ENCODE measurements at regions not wholly inside any gene's neighbourhood (a gene's known extent, or its start where the extent isn't known, plus 50 kb on each side); places are given as distances from the start of the nearest gene placed in this dataset.
A peak's percentile ranks its signal among the peaks of the same experiment; 100 is the strongest.

DNA sequence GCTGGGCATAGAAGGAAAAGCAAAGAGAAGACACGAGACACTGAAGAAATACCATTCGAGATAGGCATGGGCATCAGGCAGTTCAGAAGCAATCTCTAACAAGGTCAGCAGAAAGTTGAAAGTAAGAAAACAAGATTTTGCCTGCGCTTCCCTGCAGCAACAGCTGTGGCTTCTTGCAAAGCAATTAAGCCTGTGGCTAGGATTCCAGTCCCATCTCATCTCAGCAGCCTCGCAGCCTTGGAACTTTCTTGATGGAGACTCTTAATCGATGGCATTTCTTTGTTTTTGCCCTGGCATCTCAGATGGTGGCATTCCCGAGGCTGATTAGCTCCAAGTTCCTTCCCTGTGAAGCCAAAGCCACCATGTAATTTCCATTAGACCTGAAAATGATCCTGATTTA, 64.6 kb upstream of the SPAG17 start:
- no peak overlapping the region for H2AFZ ChIP-seq (ENCODE audit: low read depth, low read length)
- DNase-seq (no peak), ATAC-seq (ENCODE audit: insufficient read depth, low read depth) (no peak)
- H3K27ac ChIP-seq (ENCODE audit: low read length): no peak overlapping the region
- no peaks in the 10 kb centered on the region for H3K36me3 ChIP-seq (ENCODE audit: insufficient read depth, low read length)
- no peaks in the 10 kb centered on the region for H3K79me2 ChIP-seq (ENCODE audit: insufficient read depth, low read length)
- H3K9ac ChIP-seq (ENCODE audit: low read depth, low read length): no peak overlapping the region
- H3K27me3 ChIP-seq (ENCODE audit: insufficient read depth, low read length, poor library complexity): no peaks in the 10 kb centered on the region
- no peaks in the 10 kb centered on the region for H3K9me3 ChIP-seq (ENCODE audit: insufficient read depth, low read length, severe bottlenecking)
- TF ChIP-seq EZH2 (IDR thresholded peaks at IDR 0.05; ENCODE audit: borderline replicate concordance, low read depth, low read length, severe bottlenecking): no peak
- TF ChIP-seq, protein P1, sequence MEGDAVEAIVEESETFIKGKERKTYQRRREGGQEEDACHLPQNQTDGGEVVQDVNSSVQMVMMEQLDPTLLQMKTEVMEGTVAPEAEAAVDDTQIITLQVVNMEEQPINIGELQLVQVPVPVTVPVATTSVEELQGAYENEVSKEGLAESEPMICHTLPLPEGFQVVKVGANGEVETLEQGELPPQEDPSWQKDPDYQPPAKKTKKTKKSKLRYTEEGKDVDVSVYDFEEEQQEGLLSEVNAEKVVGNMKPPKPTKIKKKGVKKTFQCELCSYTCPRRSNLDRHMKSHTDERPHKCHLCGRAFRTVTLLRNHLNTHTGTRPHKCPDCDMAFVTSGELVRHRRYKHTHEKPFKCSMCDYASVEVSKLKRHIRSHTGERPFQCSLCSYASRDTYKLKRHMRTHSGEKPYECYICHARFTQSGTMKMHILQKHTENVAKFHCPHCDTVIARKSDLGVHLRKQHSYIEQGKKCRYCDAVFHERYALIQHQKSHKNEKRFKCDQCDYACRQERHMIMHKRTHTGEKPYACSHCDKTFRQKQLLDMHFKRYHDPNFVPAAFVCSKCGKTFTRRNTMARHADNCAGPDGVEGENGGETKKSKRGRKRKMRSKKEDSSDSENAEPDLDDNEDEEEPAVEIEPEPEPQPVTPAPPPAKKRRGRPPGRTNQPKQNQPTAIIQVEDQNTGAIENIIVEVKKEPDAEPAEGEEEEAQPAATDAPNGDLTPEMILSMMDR (IDR thresholded peaks at IDR 0.05; ENCODE audit: borderline replicate concordance, extremely low read depth, low read length, poor library complexity, severe bottlenecking): no peak
- no peaks in the 10 kb centered on the region for H4K20me1 ChIP-seq (ENCODE audit: insufficient read depth, low read length)
- no peak overlapping the region for H3K4me3 ChIP-seq (ENCODE audit: low read depth in 1 of 2, low read length in 2 of 2)
- H3K4me2 ChIP-seq (ENCODE audit: insufficient read depth, low read length): no peak overlapping the region
- no peaks in the 10 kb centered on the region for H3K4me1 ChIP-seq (ENCODE audit: insufficient read depth, low read length)

DNA sequence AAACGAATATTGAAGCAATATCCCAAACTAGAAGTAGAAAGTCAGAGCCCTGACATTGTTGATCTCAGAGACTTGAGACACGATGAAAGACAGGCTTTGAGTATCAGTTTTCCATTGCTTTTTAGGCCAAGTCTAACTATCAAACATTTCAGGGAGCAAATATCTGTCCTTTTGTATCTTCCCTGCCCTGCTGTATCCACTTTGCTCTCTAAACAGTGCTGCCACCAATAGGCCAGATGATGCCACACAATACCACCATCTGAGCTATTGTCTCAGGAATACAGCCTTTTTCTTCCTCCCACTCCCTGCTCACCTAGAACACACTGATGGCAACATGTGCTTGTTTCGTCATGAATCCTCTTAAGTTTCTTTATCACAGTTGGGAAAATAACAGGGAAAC, 62.6 kb upstream of the SPAG17 start:
- ATAC-seq (ENCODE audit: insufficient read depth, low read depth): 0 out of 3 replicates have a peak, but pooled peaks have one; percentile 40
- Histone ChIP-seq H3K4me2 (ENCODE audit: insufficient read depth, low read length) (no peak overlapping the region), H3K4me3 (ENCODE audit: low read depth in 1 of 2, low read length in 2 of 2) (no peak overlapping the region), H3K27ac (ENCODE audit: low read length) (no peak overlapping the region), H3K27me3 (ENCODE audit: insufficient read depth, low read length, poor library complexity) (no peaks in the 10 kb centered on the region), H3K36me3 (ENCODE audit: insufficient read depth, low read length) (no peaks in the 10 kb centered on the region), H3K9me3 (ENCODE audit: insufficient read depth, low read length, severe bottlenecking) (no peaks in the 10 kb centered on the region), H4K20me1 (ENCODE audit: insufficient read depth, low read length) (no peaks in the 10 kb centered on the region), H2AFZ (ENCODE audit: low read depth, low read length) (no peak overlapping the region), H3K4me1 (ENCODE audit: insufficient read depth, low read length) (no peaks in the 10 kb centered on the region), H3K79me2 (ENCODE audit: insufficient read depth, low read length) (no peaks in the 10 kb centered on the region), H3K9ac (ENCODE audit: low read depth, low read length) (no peak overlapping the region)
- no peak for TF ChIP-seq EZH2 (IDR thresholded peaks at IDR 0.05; ENCODE audit: borderline replicate concordance, low read depth, low read length, severe bottlenecking)
- TF ChIP-seq, protein P1 (IDR thresholded peaks at IDR 0.05; ENCODE audit: borderline replicate concordance, extremely low read depth, low read length, poor library complexity, severe bottlenecking): peak; percentile 43
- DNase-seq: no peak

DNA sequence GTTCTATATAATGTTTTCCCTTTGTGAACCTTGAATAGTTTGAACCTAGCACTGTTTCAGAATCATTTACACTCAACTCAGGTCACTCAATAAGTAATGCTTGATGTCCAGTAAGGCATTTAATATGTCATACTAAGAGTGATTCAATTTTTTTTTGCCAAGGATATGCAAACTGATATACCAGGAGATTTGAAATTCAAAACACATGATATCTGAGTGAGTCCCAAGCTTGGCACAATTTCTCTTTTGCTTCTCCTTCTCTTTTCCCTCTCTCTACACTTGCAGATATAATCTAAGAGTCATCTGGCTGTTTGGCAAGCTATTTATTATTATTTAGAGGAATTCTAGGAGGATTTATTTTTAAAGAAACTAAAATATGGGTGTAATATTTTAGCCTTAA, 61.6 kb upstream of the SPAG17 start:
- Histone ChIP-seq H3K36me3 (ENCODE audit: insufficient read depth, low read length) (no peaks in the 10 kb centered on the region), H3K9ac (ENCODE audit: low read depth, low read length) (no peak overlapping the region), H2AFZ (ENCODE audit: low read depth, low read length) (no peak overlapping the region), H3K79me2 (ENCODE audit: insufficient read depth, low read length) (no peaks in the 10 kb centered on the region), H3K4me1 (ENCODE audit: insufficient read depth, low read length) (no peaks in the 10 kb centered on the region), H4K20me1 (ENCODE audit: insufficient read depth, low read length) (no peaks in the 10 kb centered on the region), H3K27me3 (ENCODE audit: insufficient read depth, low read length, poor library complexity) (no peaks in the 10 kb centered on the region), H3K4me2 (ENCODE audit: insufficient read depth, low read length) (no peak overlapping the region), H3K27ac (ENCODE audit: low read length) (no peak overlapping the region), H3K4me3 (ENCODE audit: low read depth in 1 of 2, low read length in 2 of 2) (no peak overlapping the region), H3K9me3 (ENCODE audit: insufficient read depth, low read length, severe bottlenecking) (no peaks in the 10 kb centered on the region)
- TF ChIP-seq EZH2 (IDR thresholded peaks at IDR 0.05; ENCODE audit: borderline replicate concordance, low read depth, low read length, severe bottlenecking): no peak
- TF ChIP-seq, protein P1 (IDR thresholded peaks at IDR 0.05; ENCODE audit: borderline replicate concordance, extremely low read depth, low read length, poor library complexity, severe bottlenecking): no peak
- no peak for ATAC-seq (ENCODE audit: insufficient read depth, low read depth)
- no peak for DNase-seq

DNA sequence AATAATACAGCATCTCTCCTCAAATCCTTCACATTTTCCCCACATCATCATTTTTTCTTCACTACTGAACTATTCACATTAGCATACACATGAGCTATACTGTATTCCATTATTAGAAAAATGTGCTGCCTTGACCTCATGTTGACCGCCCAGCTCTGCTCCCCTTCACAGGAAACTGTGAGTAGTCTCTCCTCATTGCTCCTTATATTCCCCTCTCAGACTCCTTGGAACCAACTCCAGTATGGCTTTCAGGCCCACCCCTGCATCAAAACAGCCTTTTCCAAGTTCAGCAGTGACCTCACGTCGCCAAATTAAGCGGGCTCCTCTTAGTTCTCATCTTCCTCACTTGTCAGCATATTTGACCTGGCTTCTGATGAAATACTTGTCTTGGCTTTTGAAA, 59.2 kb upstream of the SPAG17 start:
- Histone ChIP-seq H3K4me1 (ENCODE audit: insufficient read depth, low read length) (no peaks in the 10 kb centered on the region), H2AFZ (ENCODE audit: low read depth, low read length) (no peak overlapping the region), H3K79me2 (ENCODE audit: insufficient read depth, low read length) (no peaks in the 10 kb centered on the region), H3K9me3 (ENCODE audit: insufficient read depth, low read length, severe bottlenecking) (no peaks in the 10 kb centered on the region), H3K36me3 (ENCODE audit: insufficient read depth, low read length) (no peaks in the 10 kb centered on the region), H3K4me2 (ENCODE audit: insufficient read depth, low read length) (no peak overlapping the region), H3K27me3 (ENCODE audit: insufficient read depth, low read length, poor library complexity) (no peaks in the 10 kb centered on the region), H3K4me3 (ENCODE audit: low read depth in 1 of 2, low read length in 2 of 2) (no peak overlapping the region), H4K20me1 (ENCODE audit: insufficient read depth, low read length) (no peaks in the 10 kb centered on the region), H3K9ac (ENCODE audit: low read depth, low read length) (no peak overlapping the region), H3K27ac (ENCODE audit: low read length) (no peak overlapping the region)
- no peak for DNase-seq
- ATAC-seq (ENCODE audit: insufficient read depth, low read depth): no peak
- TF ChIP-seq, protein P1 (IDR thresholded peaks at IDR 0.05; ENCODE audit: borderline replicate concordance, extremely low read depth, low read length, poor library complexity, severe bottlenecking): no peak
- no peak for TF ChIP-seq EZH2 (IDR thresholded peaks at IDR 0.05; ENCODE audit: borderline replicate concordance, low read depth, low read length, severe bottlenecking)

All from DND-41 (cell line).